Fibroblast of the aortic adventitia (primary cell): ENCODE measurements at regions not wholly inside any gene's neighbourhood (a gene's known extent, or its start where the extent isn't known, plus 50 kb on each side); places are given as distances from the start of the nearest gene placed in this dataset.

Source experiments
- DNase-seq: peaks from one replicate; pipeline ENCODE4 v3.0.0-alpha.2; 2010; ENCODE audit warnings: low read depth
- H3K4me3 ChIP-seq: 2 replicates; pipeline ENCODE4 v1.5.1; 2011; ENCODE audit warnings: low read depth, mild to moderate bottlenecking, control low read depth, low read length, moderate library complexity
- CTCF ChIP-seq: IDR thresholded peaks from 2 replicates; pipeline ENCODE4 v1.5.1; 2011; ENCODE audit warnings: mild to moderate bottlenecking, low read length, control low read depth, inconsistent platforms; ENCODE audit not compliant: insufficient read depth

DNA sequence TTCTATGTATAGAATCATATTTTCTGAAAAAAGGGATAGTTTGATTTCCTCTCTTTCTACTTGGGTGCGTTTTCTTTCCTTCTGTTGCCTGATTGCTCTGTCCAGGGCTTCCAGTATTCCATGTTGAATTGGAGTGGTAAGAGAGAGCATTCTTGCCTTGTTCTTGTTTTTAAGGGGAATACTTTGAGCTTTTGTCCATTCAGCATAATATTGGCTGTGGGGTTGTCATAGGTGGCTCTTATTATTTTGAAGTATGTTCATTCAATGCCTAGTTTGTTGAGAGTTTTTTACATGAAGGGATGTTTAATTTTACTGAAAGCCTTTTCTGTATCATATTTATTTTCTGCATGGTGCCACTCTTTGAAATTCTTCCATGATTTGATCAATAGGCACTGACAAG, 173.5 kb upstream of the IRS2 start:
- no peak for DNase-seq
- H3K4me3 ChIP-seq = no peak overlapping the region
- TF ChIP-seq CTCF = no peak

GRCh38 chr13:109957875-109958274, 171.5 kb upstream of the IRS2 start:
- no peak overlapping the region for H3K4me3 ChIP-seq
- TF ChIP-seq CTCF = no peak
- no peak for DNase-seq

- no peak overlapping the region for H3K4me3 ChIP-seq
- DNase-seq = peak; percentile 34
- TF ChIP-seq CTCF = no peak
These were observed 169.2 kb upstream of the IRS2 start for GRCh38 chr13:109955598-109955997.

- no peak for DNase-seq
- no peak overlapping the region for H3K4me3 ChIP-seq
- TF ChIP-seq CTCF = no peak
These were observed 168.1 kb upstream of the IRS2 start for GRCh38 chr13:109954441-109954840.

DNA sequence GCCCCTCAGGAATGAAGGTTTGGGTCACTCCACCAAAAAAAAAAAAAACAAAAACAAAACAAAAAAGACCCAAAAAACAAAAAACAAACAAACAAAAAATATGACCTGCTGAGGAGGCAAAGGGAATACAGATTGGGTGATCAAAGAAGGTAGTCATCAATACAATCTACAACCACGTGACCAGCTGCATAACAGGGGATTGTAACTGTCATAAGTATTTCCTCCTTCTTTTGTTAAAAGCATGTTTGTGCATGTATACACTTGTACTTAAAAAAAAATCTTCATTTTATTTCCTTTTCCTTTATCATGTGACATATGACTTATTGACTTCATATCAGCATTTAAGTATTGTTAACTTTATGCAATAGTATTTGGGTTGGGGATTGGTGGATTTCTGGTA, 165.1 kb upstream of the IRS2 start:
- TF ChIP-seq CTCF = no peak
- no peak for DNase-seq
- no peak overlapping the region for H3K4me3 ChIP-seq

DNA sequence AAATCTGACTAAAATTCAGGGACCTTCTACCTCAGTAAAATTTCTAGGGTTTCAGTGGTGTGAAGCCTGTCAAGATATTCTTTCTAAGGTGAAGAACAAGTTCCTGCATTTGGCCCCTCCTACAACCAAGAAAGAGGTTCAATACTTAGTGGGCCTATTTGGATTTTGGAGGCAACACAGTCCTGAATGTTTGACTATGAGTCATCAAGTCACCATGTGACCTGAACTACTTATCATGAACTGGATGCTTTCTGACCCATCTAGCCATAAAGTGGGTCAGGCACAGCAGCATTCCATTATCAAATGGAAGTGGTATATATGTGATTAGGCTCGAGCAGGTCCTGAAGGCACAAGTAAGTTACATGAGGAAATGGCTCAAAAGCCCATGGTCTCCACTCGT, 163.0 kb upstream of the IRS2 start:
- H3K4me3 ChIP-seq = no peak overlapping the region
- DNase-seq = peak; percentile 3
- no peak for TF ChIP-seq CTCF

DNA sequence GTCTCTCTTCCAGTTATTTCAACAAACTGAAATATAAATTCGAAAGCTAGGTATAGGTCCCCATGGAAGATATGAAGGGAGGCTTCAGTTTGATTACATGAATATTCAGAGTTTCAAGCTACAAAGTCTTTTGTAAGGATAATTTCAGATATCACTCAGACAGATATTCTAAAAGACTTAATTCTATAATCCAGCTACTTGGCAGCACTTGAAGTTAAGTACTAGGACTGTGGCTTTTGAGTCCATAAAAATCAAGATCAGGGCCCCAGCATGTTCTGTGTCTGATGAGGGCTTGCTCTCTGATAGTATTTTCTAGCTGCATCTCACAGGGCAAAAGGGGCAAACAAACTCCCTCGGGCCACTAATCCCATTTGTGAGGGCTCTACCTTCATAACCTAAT, 160.6 kb upstream of the IRS2 start:
- DNase-seq = no peak
- no peak for TF ChIP-seq CTCF
- no peak overlapping the region for H3K4me3 ChIP-seq
